Astrocyte (in vitro differentiated cells and primary cell): ENCODE measurements at regions not wholly inside any gene's neighbourhood (a gene's known extent, or its start where the extent isn't known, plus 50 kb on each side); places are given as distances from the start of the nearest gene placed in this dataset.

ENCODE experiments used
- EZH2 ChIP-seq: IDR thresholded peaks from 2 replicates; pipeline ENCODE4 v1.6.1; 2012; ENCODE audit warnings: mild to moderate bottlenecking, low read length, inconsistent platforms; ENCODE audit not compliant: insufficient read depth
- TF ChIP-seq, protein P1 (sequence below): IDR thresholded peaks from 2 replicates; pipeline ENCODE4 v1.5.1; 2011; ENCODE audit warnings: low read depth, mild to moderate bottlenecking, inconsistent platforms, low read length, moderate library complexity; ENCODE audit not compliant: insufficient read depth

DNA sequence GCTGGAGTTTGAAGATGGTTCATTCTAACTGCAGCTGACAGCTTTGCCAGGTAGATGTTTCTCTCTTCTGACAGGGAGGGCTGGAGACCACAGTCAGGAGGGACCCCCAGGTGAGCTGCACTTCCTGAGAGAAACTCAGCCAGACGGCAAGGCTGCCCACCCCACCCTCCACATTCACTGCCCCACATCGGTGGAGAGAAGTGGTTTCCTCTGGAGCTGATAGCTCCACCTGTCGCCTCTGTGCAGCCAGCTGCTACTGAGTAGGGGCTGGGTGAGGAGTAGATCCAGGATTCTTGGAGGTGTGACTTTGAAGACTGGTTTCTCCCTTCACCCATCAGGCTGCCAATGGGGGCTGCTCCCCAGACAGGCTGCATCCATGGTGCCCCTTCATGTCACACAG, 175.0 kb downstream of the CARTPT start:
- TF ChIP-seq, protein P1, sequence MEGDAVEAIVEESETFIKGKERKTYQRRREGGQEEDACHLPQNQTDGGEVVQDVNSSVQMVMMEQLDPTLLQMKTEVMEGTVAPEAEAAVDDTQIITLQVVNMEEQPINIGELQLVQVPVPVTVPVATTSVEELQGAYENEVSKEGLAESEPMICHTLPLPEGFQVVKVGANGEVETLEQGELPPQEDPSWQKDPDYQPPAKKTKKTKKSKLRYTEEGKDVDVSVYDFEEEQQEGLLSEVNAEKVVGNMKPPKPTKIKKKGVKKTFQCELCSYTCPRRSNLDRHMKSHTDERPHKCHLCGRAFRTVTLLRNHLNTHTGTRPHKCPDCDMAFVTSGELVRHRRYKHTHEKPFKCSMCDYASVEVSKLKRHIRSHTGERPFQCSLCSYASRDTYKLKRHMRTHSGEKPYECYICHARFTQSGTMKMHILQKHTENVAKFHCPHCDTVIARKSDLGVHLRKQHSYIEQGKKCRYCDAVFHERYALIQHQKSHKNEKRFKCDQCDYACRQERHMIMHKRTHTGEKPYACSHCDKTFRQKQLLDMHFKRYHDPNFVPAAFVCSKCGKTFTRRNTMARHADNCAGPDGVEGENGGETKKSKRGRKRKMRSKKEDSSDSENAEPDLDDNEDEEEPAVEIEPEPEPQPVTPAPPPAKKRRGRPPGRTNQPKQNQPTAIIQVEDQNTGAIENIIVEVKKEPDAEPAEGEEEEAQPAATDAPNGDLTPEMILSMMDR: no peak
- no peak for TF ChIP-seq EZH2
